ENCODE measurements at regions not wholly inside any gene's neighbourhood (a gene's known extent, or its start where the extent isn't known, plus 50 kb on each side); places are given as distances from the start of the nearest gene placed in this dataset.

- POLR2A ChIA-PET: no interaction called here
- TF ChIP-seq CTCF (IDR thresholded peaks at IDR 0.05; ENCODE audit: control extremely low read depth, extremely low read depth, low read depth, missing control alignments): no peak
- no peak for DNase-seq (ENCODE audit: extremely low spot score)
- CTCF ChIA-PET: no interaction called here
These were observed 381.6 kb downstream of the EFNB2 start for GRCh38 chr13:106153876-106154275.

GRCh38 chr13:106153041-106153440 lies 382.4 kb downstream of the EFNB2 start:
- CTCF ChIA-PET: no interaction called here
- no peak for DNase-seq (ENCODE audit: extremely low spot score)
- TF ChIP-seq CTCF (IDR thresholded peaks at IDR 0.05; ENCODE audit: control extremely low read depth, extremely low read depth, low read depth, missing control alignments): no peak
- POLR2A ChIA-PET: no interaction called here

GRCh38 chr13:106152047-106152446 lies 383.4 kb downstream of the EFNB2 start:
- DNase-seq (ENCODE audit: extremely low spot score): no peak
- ChIA-PET POLR2A (no interaction called here), CTCF (interaction anchor here (1.0 to 1.5 kb wide), 4 partner anchors 9 to 468 kb away, joined by 3 to 5 read pairs (median 3); no protein-coding TSS in a partner anchor)
- no peak for TF ChIP-seq CTCF (IDR thresholded peaks at IDR 0.05; ENCODE audit: control extremely low read depth, extremely low read depth, low read depth, missing control alignments)

DNA sequence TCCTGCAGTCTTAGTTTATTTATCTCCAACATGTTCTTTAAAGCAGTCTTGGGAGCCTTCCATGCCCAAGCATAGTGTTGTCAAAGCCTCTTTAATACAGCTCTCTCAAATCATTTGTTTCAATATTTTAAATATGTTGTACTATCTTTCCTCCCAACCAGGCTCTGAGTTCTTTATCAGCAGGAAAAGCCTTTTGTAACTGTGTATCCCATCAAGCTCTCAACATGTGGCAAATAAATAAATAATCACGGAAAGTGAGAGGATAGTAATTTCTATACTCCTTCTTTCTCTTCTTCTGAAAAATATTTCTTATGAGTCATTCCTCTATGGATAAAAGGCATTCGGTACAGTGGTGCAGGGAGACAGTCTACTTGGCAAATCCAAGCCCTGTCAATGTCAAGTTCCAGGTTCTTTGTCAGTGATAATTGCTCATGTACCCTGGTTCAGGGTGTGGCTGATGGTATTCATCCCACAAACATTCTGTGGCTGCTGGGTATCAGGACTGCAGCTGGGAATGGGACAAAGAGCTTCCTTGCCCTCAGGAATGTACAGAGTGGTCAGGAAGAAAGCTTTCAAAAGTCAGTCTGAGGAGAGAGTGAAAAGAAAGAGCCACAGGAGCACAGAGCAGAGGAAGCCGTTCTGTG lies 384.3 kb downstream of the EFNB2 start:
- CTCF ChIA-PET: interaction anchor here (1.0 to 1.5 kb wide), 4 partner anchors 9 to 469 kb away, joined by 3 to 5 read pairs (median 3); no protein-coding TSS in a partner anchor

GRCh38 chr13:106145997-106146864 lies 389.2 kb downstream of the EFNB2 start:
- TF ChIP-seq CTCF (IDR thresholded peaks at IDR 0.05; ENCODE audit: control extremely low read depth, extremely low read depth, low read depth, missing control alignments): no peak
- CTCF ChIA-PET: interaction anchor here (1.4 to 1.8 kb wide), 4 partner anchors 13 to 30 kb away, joined by 3 to 4 read pairs (median 4); no protein-coding TSS in a partner anchor
- no peak for DNase-seq (ENCODE audit: extremely low spot score)
- POLR2A ChIA-PET: no interaction called here

More for the DNA sequence above, 384.3 kb downstream of the EFNB2 start:
- no peak for TF ChIP-seq CTCF (IDR thresholded peaks at IDR 0.05; ENCODE audit: control extremely low read depth, extremely low read depth, low read depth, missing control alignments)
- POLR2A ChIA-PET: no interaction called here
- DNase-seq (ENCODE audit: extremely low spot score): no peak

DNA sequence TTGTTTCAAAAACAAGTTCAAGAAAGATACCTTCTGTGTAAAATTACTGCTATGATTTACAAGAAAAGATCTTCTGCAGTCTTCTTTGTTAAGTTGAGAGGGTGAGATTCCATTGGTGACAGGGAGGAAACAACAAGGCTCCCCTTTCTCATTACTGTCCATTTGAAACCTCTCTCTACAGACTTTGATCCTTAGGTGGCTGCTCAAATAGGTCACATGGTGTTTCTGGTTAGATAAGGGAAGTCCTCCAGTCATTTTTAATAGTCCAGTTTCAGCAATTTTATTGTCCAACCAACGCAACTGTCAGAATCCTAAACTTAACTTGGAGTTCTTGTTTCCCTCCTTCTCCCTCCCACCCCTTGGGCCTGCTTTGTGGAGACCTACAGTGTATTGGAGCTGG lies 390.4 kb downstream of the EFNB2 start:
- DNase-seq (ENCODE audit: extremely low spot score): no peak
- POLR2A ChIA-PET: no interaction called here
- no peak for TF ChIP-seq CTCF (IDR thresholded peaks at IDR 0.05; ENCODE audit: control extremely low read depth, extremely low read depth, low read depth, missing control alignments)
- CTCF ChIA-PET: interaction anchor here (1.6 to 1.8 kb wide), 2 partner anchors 14 to 31 kb away, joined by 3 to 4 read pairs; no protein-coding TSS in a partner anchor
